ENCODE measurements at regions not wholly inside any gene's neighbourhood (a gene's known extent, or its start where the extent isn't known, plus 50 kb on each side); places are given as distances from the start of the nearest gene placed in this dataset.

- FAIRE-seq, result no peak
- dilution Hi-C loops (cut with MboI; ENCODE audit: extremely low pct_ligation_motif_present, low sequenced_read_pairs), result no loop called here
- CTCF ChIA-PET, result interaction anchor here (1.3 kb wide), 1 partner anchor 12 kb away, joined by 3 read pairs; no protein-coding TSS in a partner anchor
These were observed 206.0 kb upstream of the SUCLG2 start for GRCh38 chr3:67860429-67860828.

GRCh38 chr3:67858492-67858891, 204.1 kb upstream of the SUCLG2 start:
- ChIA-PET POLR2A (no interaction called here), CTCF (no interaction called here)
- Histone ChIP-seq H3K27ac (ENCODE audit: insufficient read depth, low read depth, low read length) (no peak overlapping the region), H3K79me2 (ENCODE audit: control insufficient read depth, insufficient read depth, low read length) (no peaks in the 10 kb centered on the region), H3K4me3 (replicated peaks in 1 of 3; ENCODE audit: insufficient read depth in 1 of 3, low read depth in 1 of 3, low read length in 3 of 3) (no peak overlapping the region), H3K4me2 (ENCODE audit: insufficient read depth, low read length) (no peak overlapping the region), H3K4me1 (ENCODE audit: control insufficient read depth, extremely low read depth, insufficient read depth, low read length) (no peaks in the 10 kb centered on the region), H4K20me1 (replicated peaks; ENCODE audit: control insufficient read depth, extremely low read depth, insufficient read depth, low read length) (no peaks in the 10 kb centered on the region), H3K36me3 (ENCODE audit: control insufficient read depth in 2 of 2, extremely low read depth in 1 of 2, insufficient read depth in 2 of 2, low read length in 2 of 2) (no peaks in the 10 kb centered on the region), H3K9me3 (replicated peaks; ENCODE audit: control insufficient read depth, insufficient read depth, low read length) (no peaks in the 10 kb centered on the region), H3K9ac (replicated peaks; ENCODE audit: extremely low read depth, insufficient read depth, low read length) (no peak overlapping the region), H2AFZ (ENCODE audit: low read depth, low read length) (no peak overlapping the region), H3K27me3 (ENCODE audit: control insufficient read depth in 2 of 2, insufficient read depth in 2 of 2, low read length in 2 of 2) (no peaks in the 10 kb centered on the region), H3K9me1 (replicated peaks; ENCODE audit: control insufficient read depth, extremely low read depth, insufficient read depth, low read length) (no peaks in the 10 kb centered on the region)
- BruUV-seq (replicated peaks), result no TSS peak
- dilution Hi-C loops (cut with MboI; ENCODE audit: extremely low pct_ligation_motif_present, low sequenced_read_pairs) (no loop called here), intact Hi-C loops (cut with micrococcal nuclease) (loop anchor here (10.0 kb wide), 1 partner anchor 1604 kb away; no protein-coding TSS in a partner anchor)
- no peak for DNase-seq (ENCODE audit: low read depth, low spot score)
- no peak for TF ChIP-seq MYC (IDR thresholded peaks at IDR 0.05; ENCODE audit: low read depth, low read length)
- no peak for TF ChIP-seq POLR2A (IDR thresholded peaks at IDR 0.05; ENCODE audit: low read depth, low read length)
- no peak for TF ChIP-seq MAX (IDR thresholded peaks at IDR 0.05; ENCODE audit: insufficient read depth, insufficient read length)
- TF ChIP-seq FOS (IDR thresholded peaks at IDR 0.05; ENCODE audit: borderline replicate concordance, insufficient read depth, low read length), result no peak
- no peak for TF ChIP-seq POLR2AphosphoS5 (IDR thresholded peaks at IDR 0.05; ENCODE audit: insufficient read depth, low read depth, low read length)
- no peak for TF ChIP-seq GATA2 (IDR thresholded peaks at IDR 0.05; ENCODE audit: insufficient read depth, insufficient read length, low read depth, low read length)
- no peak for TF ChIP-seq JUN (IDR thresholded peaks at IDR 0.05; ENCODE audit: borderline replicate concordance, insufficient read depth, insufficient read length, low read depth)
- TF ChIP-seq EZH2 (IDR thresholded peaks at IDR 0.05; ENCODE audit: borderline replicate concordance, low read depth, low read length, severe bottlenecking), result no peak
- no peak for TF ChIP-seq CTCF (IDR thresholded peaks at IDR 0.05; ENCODE audit: extremely low read depth in 1 of 2, insufficient read depth in 1 of 2, low read depth in 1 of 2, low read length in 2 of 2)
- FAIRE-seq, result no peak

More at GRCh38 chr3:67860429-67860828, 206.0 kb upstream of the SUCLG2 start:
- Histone ChIP-seq H4K20me1 (replicated peaks; ENCODE audit: control insufficient read depth, extremely low read depth, insufficient read depth, low read length) (no peaks in the 10 kb centered on the region), H3K4me3 (replicated peaks in 1 of 3; ENCODE audit: insufficient read depth in 1 of 3, low read depth in 1 of 3, low read length in 3 of 3) (no peak overlapping the region), H3K27ac (ENCODE audit: insufficient read depth, low read depth, low read length) (no peak overlapping the region), H3K9me1 (replicated peaks; ENCODE audit: control insufficient read depth, extremely low read depth, insufficient read depth, low read length) (no peaks in the 10 kb centered on the region), H3K36me3 (ENCODE audit: control insufficient read depth in 2 of 2, extremely low read depth in 1 of 2, insufficient read depth in 2 of 2, low read length in 2 of 2) (no peaks in the 10 kb centered on the region), H3K79me2 (ENCODE audit: control insufficient read depth, insufficient read depth, low read length) (no peaks in the 10 kb centered on the region), H3K9ac (replicated peaks; ENCODE audit: extremely low read depth, insufficient read depth, low read length) (no peak overlapping the region), H3K4me1 (ENCODE audit: control insufficient read depth, extremely low read depth, insufficient read depth, low read length) (no peaks in the 10 kb centered on the region), H2AFZ (ENCODE audit: low read depth, low read length) (no peak overlapping the region), H3K4me2 (ENCODE audit: insufficient read depth, low read length) (no peak overlapping the region), H3K9me3 (replicated peaks; ENCODE audit: control insufficient read depth, insufficient read depth, low read length) (no peaks in the 10 kb centered on the region), H3K27me3 (ENCODE audit: control insufficient read depth in 2 of 2, insufficient read depth in 2 of 2, low read length in 2 of 2) (no peaks in the 10 kb centered on the region)
- POLR2A ChIA-PET, result no interaction called here
- no TSS peak for BruUV-seq (replicated peaks)
- DNase-seq (ENCODE audit: low read depth, low spot score), result no peak
- no peak for TF ChIP-seq MAX (IDR thresholded peaks at IDR 0.05; ENCODE audit: insufficient read depth, insufficient read length)
- TF ChIP-seq EZH2 (IDR thresholded peaks at IDR 0.05; ENCODE audit: borderline replicate concordance, low read depth, low read length, severe bottlenecking), result no peak
- TF ChIP-seq MYC (IDR thresholded peaks at IDR 0.05; ENCODE audit: low read depth, low read length), result no peak
- TF ChIP-seq FOS (IDR thresholded peaks at IDR 0.05; ENCODE audit: borderline replicate concordance, insufficient read depth, low read length), result no peak
- intact Hi-C loops (cut with micrococcal nuclease), result no loop called here

All from endothelial cell of umbilical vein (primary cell).